Naive thymus-derived CD8-positive, alpha-beta T cell (primary cell): ENCODE measurements at regions not wholly inside any gene's neighbourhood (a gene's known extent, or its start where the extent isn't known, plus 50 kb on each side); places are given as distances from the start of the nearest gene placed in this dataset. TPM values are rescaled to one million over a fixed set of nuclear protein-coding genes. Genes with fewer than 3 reads are reported as not detected.

Experiments used
- microRNA-seq: library from miRNA; unstranded; fragments of <30 nt; microRNA quantifications from one replicate; pipeline ENCODE4 v1.2.0, GENCODE V29; 2022; ENCODE audit warnings: borderline microRNAs expressed

Small RNAs in the stretch of these regions (microRNA-seq; reads per million reads assigned to microRNA genes)
- gene MIR888 (not detected), gene MIR890 (not detected), gene MIR891A (not detected), gene MIR891B (not detected), gene MIR892A (not detected), gene MIR892B (not detected), gene MIR892C (not detected)
